ENCODE measurements at regions not wholly inside any gene's neighbourhood (a gene's known extent, or its start where the extent isn't known, plus 50 kb on each side); places are given as distances from the start of the nearest gene placed in this dataset.

GRCh38 chr7:10557375-10557774 lies 416.3 kb upstream of the PHF14 start:
- no peaks in the 10 kb centered on the region for H3K27me3 ChIP-seq (ENCODE audit: control insufficient read depth in 2 of 2, insufficient read depth in 2 of 2, low read length in 2 of 2)
- H3K27ac ChIP-seq (ENCODE audit: low read depth in 1 of 2, low read length in 2 of 2) = no peak overlapping the region
- H3K9me3 Mint-ChIP-seq = peaks cover 0 to 10% (median 6%) of the 10 kb centered on the region in 7 donors
- no peak overlapping the region for H3K27ac Mint-ChIP-seq
- H3K4me1 Mint-ChIP-seq = no peaks in the 10 kb centered on the region
- H4K20me1 ChIP-seq (ENCODE audit: insufficient read depth, low read length) = no peaks in the 10 kb centered on the region
- H3K4me1 ChIP-seq (ENCODE audit: control insufficient read depth in 1 of 2, insufficient read depth in 2 of 2, low read length in 2 of 2) = no peaks in the 10 kb centered on the region
- no peak overlapping the region for H3K4me3 ChIP-seq (replicated peaks in 1 of 3; ENCODE audit: low read depth in 2 of 3, low read length in 3 of 3)
- H3K9ac ChIP-seq (ENCODE audit: insufficient read depth, low read length, poor library complexity, severe bottlenecking) = no peak overlapping the region
- DNase-seq = no peak
- no peak overlapping the region for H2AFZ ChIP-seq (ENCODE audit: insufficient read depth, low read depth, low read length, poor library complexity, severe bottlenecking)
- H3K36me3 Mint-ChIP-seq = no peaks in the 10 kb centered on the region
- TF ChIP-seq CTCF (IDR thresholded peaks at IDR 0.05) = no peak
- H3K4me2 ChIP-seq (replicated peaks; ENCODE audit: extremely low read depth, low read length, poor library complexity, severe bottlenecking) = no peak overlapping the region
- H3K27me3 Mint-ChIP-seq (ENCODE audit: low read depth in 3 of 3) = no peaks in the 10 kb centered on the region
- H3K79me2 ChIP-seq (ENCODE audit: insufficient read depth, low read length) = no peaks in the 10 kb centered on the region
- no peaks in the 10 kb centered on the region for H3K36me3 ChIP-seq (replicated peaks in 1 of 2; ENCODE audit: control insufficient read depth in 1 of 2, insufficient read depth in 2 of 2, low read length in 2 of 2)
- intact Hi-C loops (cut with micrococcal nuclease) = no loop called here
- peaks cover 5 to 16% of the 10 kb centered on the region in 2 donors for H3K9me3 ChIP-seq (replicated peaks in 1 of 2; ENCODE audit: control insufficient read depth in 1 of 2, insufficient read depth in 1 of 2, low read length in 2 of 2)
- H3K4me3 Mint-ChIP-seq = no peak overlapping the region
- WGBS (ENCODE audit: insufficient coverage) = 100% methylated on average over 5 of the region's 5 CpGs

- no peak overlapping the region for H3K27ac Mint-ChIP-seq
- no peaks in the 10 kb centered on the region for H3K4me1 Mint-ChIP-seq
- Histone ChIP-seq H3K27me3 (ENCODE audit: control insufficient read depth in 2 of 2, insufficient read depth in 2 of 2, low read length in 2 of 2) (no peaks in the 10 kb centered on the region), H3K9ac (ENCODE audit: insufficient read depth, low read length, poor library complexity, severe bottlenecking) (no peak overlapping the region), H3K79me2 (ENCODE audit: insufficient read depth, low read length) (no peaks in the 10 kb centered on the region), H2AFZ (ENCODE audit: insufficient read depth, low read depth, low read length, poor library complexity, severe bottlenecking) (no peak overlapping the region), H3K27ac (ENCODE audit: low read depth in 1 of 2, low read length in 2 of 2) (no peak overlapping the region), H3K4me3 (replicated peaks in 1 of 3; ENCODE audit: low read depth in 2 of 3, low read length in 3 of 3) (no peak overlapping the region), H3K4me2 (replicated peaks; ENCODE audit: extremely low read depth, low read length, poor library complexity, severe bottlenecking) (no peak overlapping the region), H4K20me1 (ENCODE audit: insufficient read depth, low read length) (no peaks in the 10 kb centered on the region), H3K36me3 (replicated peaks in 1 of 2; ENCODE audit: control insufficient read depth in 1 of 2, insufficient read depth in 2 of 2, low read length in 2 of 2) (no peaks in the 10 kb centered on the region), H3K9me3 (replicated peaks in 1 of 2; ENCODE audit: control insufficient read depth in 1 of 2, insufficient read depth in 1 of 2, low read length in 2 of 2) (peaks cover 5 to 16% of the 10 kb centered on the region in 2 donors), H3K4me1 (ENCODE audit: control insufficient read depth in 1 of 2, insufficient read depth in 2 of 2, low read length in 2 of 2) (no peaks in the 10 kb centered on the region)
- H3K4me3 Mint-ChIP-seq = no peak overlapping the region
- H3K27me3 Mint-ChIP-seq (ENCODE audit: low read depth in 3 of 3) = no peaks in the 10 kb centered on the region
- no peak for DNase-seq
- no peaks in the 10 kb centered on the region for H3K36me3 Mint-ChIP-seq
- TF ChIP-seq CTCF (IDR thresholded peaks at IDR 0.05) = no peak
- H3K9me3 Mint-ChIP-seq = peaks cover 0 to 10% (median 6%) of the 10 kb centered on the region in 7 donors
- intact Hi-C loops (cut with micrococcal nuclease) = no loop called here
These were observed 413.2 kb upstream of the PHF14 start for GRCh38 chr7:10560497-10560896.
